ENCODE measurements at regions not wholly inside any gene's neighbourhood (a gene's known extent, or its start where the extent isn't known, plus 50 kb on each side); places are given as distances from the start of the nearest gene placed in this dataset.

DNA sequence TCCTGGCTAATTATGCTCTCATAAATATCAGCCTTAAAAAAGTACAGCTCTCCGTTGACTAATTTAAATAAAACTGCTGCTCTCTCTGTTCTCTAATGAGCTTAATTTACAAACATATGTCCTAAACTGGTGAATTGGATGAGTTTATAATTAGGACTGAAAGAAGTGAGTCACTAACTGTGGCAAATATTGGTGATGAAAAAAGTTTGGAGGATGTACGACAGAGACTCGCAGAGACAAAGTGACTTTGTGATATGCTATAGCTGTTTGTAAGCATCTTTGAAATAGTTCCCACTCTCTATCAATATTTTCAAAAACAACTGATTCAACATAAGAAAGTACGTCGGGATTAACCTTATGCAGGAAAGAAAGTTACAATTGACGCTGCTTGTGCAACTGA is 138.9 kb upstream of the TMEFF2 start (continued):
- TF ChIP-seq ZBTB33 (IDR thresholded peaks at IDR 0.05; ENCODE audit: extremely low read depth, insufficient replicate concordance, low read length): no peak
- TF ChIP-seq JUND (IDR thresholded peaks at IDR 0.05): no peak
- no peak for TF ChIP-seq FOSL1 (IDR thresholded peaks at IDR 0.05; ENCODE audit: low read depth)
- no peak for TF ChIP-seq EZH2 (IDR thresholded peaks at IDR 0.05)
- no peak for TF ChIP-seq POLR2AphosphoS5 (IDR thresholded peaks at IDR 0.05; ENCODE audit: low read depth, low read length)
- TF ChIP-seq ELF1 (IDR thresholded peaks at IDR 0.05; ENCODE audit: borderline replicate concordance, low read depth): no peak
- TF ChIP-seq ATF3 (IDR thresholded peaks at IDR 0.05): no peak

DNA sequence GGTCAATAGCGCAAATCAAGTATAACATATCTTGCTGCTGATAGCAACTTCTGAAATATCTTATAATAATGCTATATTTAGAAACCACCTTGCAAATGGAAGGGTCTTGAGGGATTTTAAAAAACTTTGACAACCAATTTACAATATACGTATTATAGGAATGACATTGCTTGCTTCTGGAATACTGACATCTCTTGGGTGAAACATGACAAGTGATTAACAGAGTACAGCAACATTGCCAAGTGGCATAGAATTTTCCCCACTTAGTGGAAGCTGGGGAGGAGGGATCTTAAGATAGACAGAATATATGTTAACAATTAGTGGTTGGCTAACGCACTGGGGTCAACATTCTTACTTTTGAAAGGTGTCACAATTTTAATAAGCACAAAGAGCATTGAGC is 133.6 kb upstream of the TMEFF2 start:
- intact Hi-C loops (cut with micrococcal nuclease): no loop called here

More for the DNA sequence above, 133.6 kb upstream of the TMEFF2 start:
- Histone ChIP-seq H3K4me1 (ENCODE audit: control insufficient read depth in 1 of 2, insufficient read depth in 2 of 2, low read length in 2 of 2) (no peaks in the 10 kb centered on the region), H4K20me1 (ENCODE audit: insufficient read depth) (no peaks in the 10 kb centered on the region), H3K9me3 (ENCODE audit: control insufficient read depth in 1 of 2, insufficient read depth in 1 of 2, low read depth in 1 of 2, low read length in 2 of 2) (no peaks in the 10 kb centered on the region), H3K9me2 (ENCODE audit: insufficient read depth) (no peaks in the 10 kb centered on the region), H3K4me3 (replicated peaks in 1 of 2; ENCODE audit: low read depth in 1 of 2, low read length in 2 of 2) (no peak overlapping the region), H3K4me2 (ENCODE audit: low read length) (no peak overlapping the region), H3K27ac (ENCODE audit: low read depth, low read length) (no peak overlapping the region), H3K27me3 (ENCODE audit: insufficient read depth, low read length) (no peaks in the 10 kb centered on the region), H3K9ac (ENCODE audit: low read length) (no peak overlapping the region), H3K36me3 (ENCODE audit: control insufficient read depth in 1 of 2, insufficient read depth in 2 of 2, low read length in 2 of 2) (no peaks in the 10 kb centered on the region), H3K79me2 (ENCODE audit: insufficient read depth, low read length) (no peaks in the 10 kb centered on the region), H2AFZ (ENCODE audit: low read depth, low read length, poor library complexity, severe bottlenecking) (no peak overlapping the region)
- RAD21 ChIA-PET (ENCODE audit: low non-redundant PET in 1 of 2, low total read pairs in 2 of 2, uncharacterized antibody in 2 of 2, unreplicated experiment in 2 of 2): no interaction called here
- CTCF ChIA-PET: no interaction called here
- POLR2A ChIA-PET: no interaction called here
- no peak for ATAC-seq
- TF ChIP-seq ZNF274 (IDR thresholded peaks at IDR 0.05; ENCODE audit: low read depth, low read length): no peak
- TF ChIP-seq CBX3 (IDR thresholded peaks at IDR 0.05; ENCODE audit: low read depth): no peak
- TF ChIP-seq POLR2AphosphoS5 (IDR thresholded peaks at IDR 0.05; ENCODE audit: low read depth, low read length): no peak
- TF ChIP-seq TCF7L2 (IDR thresholded peaks at IDR 0.05; ENCODE audit: borderline replicate concordance, extremely low read depth, insufficient read depth, insufficient read length): no peak
- TF ChIP-seq ZFX (IDR thresholded peaks at IDR 0.05): no peak
- no peak for TF ChIP-seq SIN3A (IDR thresholded peaks at IDR 0.05; ENCODE audit: low read depth)
- TF ChIP-seq JUND (IDR thresholded peaks at IDR 0.05): no peak
- no peak for TF ChIP-seq RAD21 (IDR thresholded peaks at IDR 0.05; ENCODE audit: low read depth)
- TF ChIP-seq EGR1 (IDR thresholded peaks at IDR 0.05; ENCODE audit: low read depth): no peak
- no peak for DNase-seq (ENCODE audit: low read depth, low spot score)
- BruUV-seq (replicated peaks): no TSS peak

All from HCT116 (cell line).